ENCODE measurements at regions not wholly inside any gene's neighbourhood (a gene's known extent, or its start where the extent isn't known, plus 50 kb on each side); places are given as distances from the start of the nearest gene placed in this dataset.

DNA sequence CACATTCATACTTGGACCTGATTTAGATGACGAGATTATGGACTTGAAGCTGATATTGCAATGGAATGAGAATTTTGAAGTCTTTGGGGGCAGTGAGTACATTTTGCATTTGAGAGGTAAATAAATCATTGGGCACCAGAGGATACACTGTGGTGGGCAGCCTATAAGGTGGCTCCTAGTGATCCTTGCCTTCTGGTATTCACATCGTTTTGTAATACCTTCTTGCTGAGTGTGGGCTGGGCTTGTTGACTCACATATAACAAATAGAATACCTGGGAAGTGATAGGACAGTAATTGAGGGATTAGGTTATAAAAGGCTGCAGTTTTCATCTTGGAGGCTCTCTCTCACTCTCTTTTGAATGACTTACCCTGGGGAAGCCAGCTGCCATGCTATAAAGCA is 605.5 kb upstream of the KCNMB2 start:
- H3K36me3 ChIP-seq = no peaks in the 10 kb centered on the region
- no peaks in the 10 kb centered on the region for H3K9me3 ChIP-seq
- no peaks in the 10 kb centered on the region for H3K27me3 ChIP-seq
- H3K27ac ChIP-seq = no peak overlapping the region
- peaks cover 29% of the 10 kb centered on the region for H3K4me1 ChIP-seq
- TF ChIP-seq POLR2AphosphoS5 (IDR thresholded peaks at IDR 0.05) (no peak), POLR2A (IDR thresholded peaks at IDR 0.05) (no peak), CTCF (IDR thresholded peaks at IDR 0.05) (no peak), EP300 (IDR thresholded peaks at IDR 0.05) (no peak)
- no peak overlapping the region for H3K4me3 ChIP-seq
- DNase-seq (ENCODE audit: low spot score in 2 of 2) = no peak
- 78% methylated on average over 2 of the region's 2 CpGs for WGBS

DNA sequence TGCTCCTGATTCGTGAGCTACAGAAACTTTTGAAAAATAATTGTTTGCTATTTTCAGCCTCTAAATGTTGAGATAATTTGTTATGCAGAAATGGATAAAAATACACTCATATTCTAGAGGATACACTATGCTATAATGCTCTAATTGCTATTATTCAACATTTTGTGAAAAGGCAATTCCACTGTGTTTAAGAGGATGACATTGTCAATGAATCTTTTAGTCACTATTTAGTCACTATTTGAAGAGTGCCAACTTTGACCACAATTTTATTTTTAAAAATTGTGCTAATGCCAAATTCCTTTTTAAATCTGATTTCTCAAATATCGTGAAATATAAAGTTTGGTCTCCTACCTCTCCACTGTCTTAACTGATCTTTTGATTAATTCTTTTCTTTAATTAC is 604.9 kb upstream of the KCNMB2 start:
- Histone ChIP-seq H3K27ac (no peak overlapping the region), H3K4me3 (no peak overlapping the region)

DNA sequence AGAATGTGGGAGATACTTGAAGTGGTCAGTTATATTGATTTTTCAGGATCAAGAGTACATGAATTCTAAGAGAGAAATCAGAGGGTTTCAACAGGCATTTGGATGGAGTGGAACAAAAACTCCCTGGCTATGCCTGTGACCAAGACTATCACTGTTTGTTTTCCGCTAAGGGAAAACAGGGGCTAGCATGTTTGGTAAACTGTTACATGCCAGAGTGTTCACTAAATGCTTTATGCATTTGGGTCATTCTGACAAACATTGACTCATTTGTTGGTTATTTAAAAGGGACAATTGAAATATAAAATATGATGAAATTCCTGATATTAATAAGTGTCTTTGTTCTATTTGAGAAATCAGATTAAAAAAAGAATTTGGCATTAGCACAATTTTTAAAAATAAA is 603.9 kb upstream of the KCNMB2 start:
- Histone ChIP-seq H3K9me3 (no peaks in the 10 kb centered on the region), H3K27me3 (no peaks in the 10 kb centered on the region), H3K4me1 (peaks cover 29% of the 10 kb centered on the region), H3K27ac (peak overlapping the region; percentile 34), H3K36me3 (no peaks in the 10 kb centered on the region), H3K4me3 (no peak overlapping the region)
- no peak for TF ChIP-seq CTCF (IDR thresholded peaks at IDR 0.05)
- 88% methylated on average over 1 of the region's 1 CpG for WGBS
- no peak for DNase-seq (ENCODE audit: low spot score in 2 of 2)

More for the DNA sequence above, 604.9 kb upstream of the KCNMB2 start:
- 53% methylated on average over 2 of the region's 2 CpGs for WGBS
- Histone ChIP-seq H3K27me3 (no peaks in the 10 kb centered on the region), H3K9me3 (no peaks in the 10 kb centered on the region), H3K36me3 (no peaks in the 10 kb centered on the region), H3K4me1 (peaks cover 29% of the 10 kb centered on the region)
- DNase-seq (ENCODE audit: low spot score in 2 of 2) = no peak
- TF ChIP-seq EP300 (IDR thresholded peaks at IDR 0.05) (no peak), CTCF (IDR thresholded peaks at IDR 0.05) (no peak), POLR2A (IDR thresholded peaks at IDR 0.05) (no peak), POLR2AphosphoS5 (IDR thresholded peaks at IDR 0.05) (no peak)

DNA sequence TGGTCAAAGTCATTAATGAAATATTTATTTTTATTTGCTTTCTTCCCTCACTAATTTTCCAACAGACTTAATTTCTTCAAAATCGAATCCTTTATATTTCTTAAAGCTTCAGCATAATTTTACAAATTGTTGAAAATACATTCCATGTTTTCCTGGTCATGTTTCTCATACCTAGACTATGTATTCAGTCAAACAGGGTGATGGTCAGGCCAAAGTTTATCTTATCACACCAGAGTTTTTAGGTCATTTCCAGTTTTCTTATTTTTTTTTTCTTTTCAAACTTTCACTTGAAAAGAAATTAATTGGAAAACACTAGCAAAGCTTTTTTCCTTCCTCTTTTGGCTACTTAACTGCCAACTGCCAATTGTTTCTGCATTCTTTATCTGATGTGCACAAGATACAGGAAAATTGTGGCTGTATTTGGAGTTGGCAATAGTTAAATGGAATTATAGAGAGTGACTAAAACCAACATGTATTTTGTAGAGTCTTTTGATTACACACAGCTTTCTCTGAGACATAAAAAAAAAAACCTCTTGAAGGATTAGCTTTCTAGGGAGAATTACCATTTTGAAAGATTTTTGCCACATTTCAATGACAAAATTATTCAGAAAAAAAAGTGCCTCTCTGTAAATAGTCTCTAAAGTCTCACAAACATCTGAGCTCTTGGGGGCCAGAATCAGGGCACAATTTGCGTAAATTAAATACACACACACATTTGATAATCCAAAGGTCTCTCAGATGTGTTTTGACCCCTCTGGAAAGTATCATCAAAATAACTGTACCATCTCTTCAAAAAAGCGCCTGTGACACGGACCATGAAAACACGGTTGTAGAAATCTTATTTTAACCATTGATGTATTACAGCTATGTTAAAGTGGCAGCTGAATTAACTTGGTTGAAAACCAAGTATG is 603.2 kb upstream of the KCNMB2 start:
- no peak overlapping the region for H3K27ac ChIP-seq
- no peak for DNase-seq (ENCODE audit: low spot score in 2 of 2)
- no peak overlapping the region for H3K4me3 ChIP-seq
- TF ChIP-seq POLR2A (IDR thresholded peaks at IDR 0.05) = no peak
- TF ChIP-seq POLR2AphosphoS5 (IDR thresholded peaks at IDR 0.05) = no peak
- TF ChIP-seq CTCF (IDR thresholded peaks at IDR 0.05) = no peak
- TF ChIP-seq EP300 (IDR thresholded peaks at IDR 0.05) = no peak
- 73% methylated on average over 5 of the region's 5 CpGs for WGBS
- H3K36me3 ChIP-seq = no peaks in the 10 kb centered on the region
- H3K27me3 ChIP-seq = no peaks in the 10 kb centered on the region
- peaks cover 26% of the 10 kb centered on the region for H3K4me1 ChIP-seq
- H3K9me3 ChIP-seq = no peaks in the 10 kb centered on the region

DNA sequence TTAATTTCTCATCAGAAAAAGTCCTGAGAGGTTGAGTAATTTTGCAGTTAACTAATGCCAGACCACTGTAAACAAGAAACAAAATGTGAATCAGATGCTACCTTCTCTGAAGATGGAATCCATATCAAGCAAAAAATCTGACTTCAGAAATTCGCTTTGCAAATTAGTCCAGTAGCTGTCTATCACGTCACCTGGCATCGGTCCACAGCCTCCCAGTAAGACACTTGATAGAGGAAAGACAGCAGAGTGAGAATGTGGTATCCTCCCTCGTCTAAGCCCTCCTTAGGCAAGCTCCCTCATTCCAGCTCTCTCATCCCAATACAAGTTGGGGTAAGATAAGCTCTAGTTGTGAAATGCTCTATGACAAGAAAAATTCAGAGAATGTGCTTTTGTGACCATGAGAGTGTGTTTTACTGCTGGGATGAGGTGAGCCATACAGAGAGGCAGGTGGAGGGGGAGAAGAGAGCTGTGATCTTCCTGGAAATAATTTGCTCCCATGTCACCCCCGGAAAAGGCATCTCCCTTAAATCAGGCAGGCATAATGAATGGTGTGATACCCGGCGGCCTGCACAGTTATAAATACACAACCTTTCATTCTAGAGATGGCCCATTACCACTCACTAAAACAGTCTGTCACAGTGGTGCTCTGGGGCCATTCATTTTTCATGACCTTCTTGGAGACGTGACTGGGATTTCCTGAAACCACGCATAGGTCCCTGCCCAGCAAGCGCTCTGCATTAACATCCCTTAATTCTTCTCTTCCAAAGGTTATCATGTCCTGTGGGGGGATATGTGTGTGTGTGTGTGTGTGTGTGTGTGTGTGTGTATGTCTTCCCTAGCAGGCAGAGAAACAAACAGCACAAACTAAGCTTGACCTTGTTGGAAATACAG is 602.0 kb upstream of the KCNMB2 start:
- TF ChIP-seq POLR2A (IDR thresholded peaks at IDR 0.05) = no peak
- no peak for TF ChIP-seq POLR2AphosphoS5 (IDR thresholded peaks at IDR 0.05)
- TF ChIP-seq EP300 (IDR thresholded peaks at IDR 0.05) = no peak
- no peak for TF ChIP-seq CTCF (IDR thresholded peaks at IDR 0.05)
- WGBS = 67% methylated on average over 10 of the region's 10 CpGs
- DNase-seq (ENCODE audit: low spot score in 2 of 2) = peak in 1 of 2 donors; percentile 78

More for the DNA sequence above, 602.0 kb upstream of the KCNMB2 start:
- no peaks in the 10 kb centered on the region for H3K27me3 ChIP-seq
- no peak overlapping the region for H3K4me3 ChIP-seq
- no peaks in the 10 kb centered on the region for H3K36me3 ChIP-seq
- no peak overlapping the region for H3K27ac ChIP-seq
- peaks cover 16% of the 10 kb centered on the region for H3K4me1 ChIP-seq
- H3K9me3 ChIP-seq = no peaks in the 10 kb centered on the region
